ENCODE measurements at regions not wholly inside any gene's neighbourhood (a gene's known extent, or its start where the extent isn't known, plus 50 kb on each side); places are given as distances from the start of the nearest gene placed in this dataset.

DNA sequence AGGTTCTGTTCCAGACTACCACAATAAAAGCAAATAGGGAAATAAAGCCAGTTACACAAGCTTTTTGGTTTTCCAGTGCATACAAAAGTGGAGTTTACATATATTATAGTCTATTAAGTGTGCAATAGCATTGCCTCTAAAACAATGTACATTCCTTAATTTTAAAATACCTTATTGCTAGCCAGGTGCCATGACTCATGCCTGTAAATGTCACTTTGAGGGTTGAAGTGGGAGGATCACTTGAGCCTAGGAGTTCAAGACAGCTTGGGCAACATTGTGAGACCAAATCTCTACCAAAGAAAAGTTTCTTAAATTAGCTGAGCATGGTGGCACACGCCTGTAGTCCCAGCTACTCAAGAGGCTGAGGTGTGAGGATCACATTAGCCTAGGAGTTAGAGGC is 52.9 kb upstream of the IMP4 start:
- ChIA-PET CTCF (no interaction called here), POLR2A (ENCODE audit: unreplicated experiment) (no interaction called here)
- Histone ChIP-seq H3K4me1 (ENCODE audit: control insufficient read depth, insufficient read depth, low read length) (no peaks in the 10 kb centered on the region), H4K20me1 (ENCODE audit: insufficient read depth, low read length) (no peaks in the 10 kb centered on the region), H3K9me3 (ENCODE audit: control insufficient read depth, insufficient read depth, low read length) (no peaks in the 10 kb centered on the region), H2BK120ac (ENCODE audit: low read depth, low read length) (no peak overlapping the region), H2BK20ac (ENCODE audit: low read depth, low read length) (no peak overlapping the region), H3K36me3 (ENCODE audit: control insufficient read depth, insufficient read depth, low read length) (no peaks in the 10 kb centered on the region), H3K14ac (replicated peaks; ENCODE audit: low read depth, low read length) (no peak overlapping the region), H4K5ac (ENCODE audit: low read depth, low read length) (no peak overlapping the region), H4K91ac (ENCODE audit: insufficient read depth, low read depth, low read length) (no peak overlapping the region), H3K9ac (ENCODE audit: low read depth, low read length) (no peak overlapping the region), H2AFZ (replicated peaks; ENCODE audit: low read length, poor library complexity) (no peak overlapping the region), H2BK5ac (ENCODE audit: low read depth, low read length, poor library complexity, severe bottlenecking) (no peak overlapping the region), H2AK9ac (replicated peaks; ENCODE audit: low read depth, low read length, poor library complexity) (no peak overlapping the region), H2AK5ac (ENCODE audit: low read depth, low read length) (no peak overlapping the region), H3K4ac (ENCODE audit: low read depth, low read length) (no peak overlapping the region), H4K8ac (ENCODE audit: low read depth in 2 of 2, low read length in 2 of 2) (no peak overlapping the region), H2BK15ac (ENCODE audit: low read depth, low read length) (no peak overlapping the region), H3K27ac (ENCODE audit: insufficient read depth, low read length) (no peak overlapping the region), H3K4me2 (ENCODE audit: low read depth, low read length) (no peak overlapping the region), H3K4me3 (ENCODE audit: insufficient read depth, low read depth, low read length) (no peak overlapping the region), H3K18ac (ENCODE audit: low read depth, low read length) (no peak overlapping the region), H3K23ac (ENCODE audit: low read depth, low read length) (no peak overlapping the region), H3K56ac (ENCODE audit: extremely low read depth, insufficient read depth, low read length) (no peak overlapping the region), H3K27me3 (ENCODE audit: control insufficient read depth, insufficient read depth, low read length) (no peaks in the 10 kb centered on the region), H3K9me1 (ENCODE audit: insufficient read depth, low read length) (no peaks in the 10 kb centered on the region), H3K79me1 (ENCODE audit: low read depth in 1 of 2, low read length in 2 of 2) (no peaks in the 10 kb centered on the region)
- ATAC-seq (ENCODE audit: low read depth), result no peak
- TF ChIP-seq MXI1 (IDR thresholded peaks at IDR 0.05; ENCODE audit: borderline replicate concordance, low read depth, low read length), result no peak
- no peak for TF ChIP-seq MAZ (IDR thresholded peaks at IDR 0.05; ENCODE audit: borderline replicate concordance, low read depth, low read length)
- TF ChIP-seq BHLHE40 (IDR thresholded peaks at IDR 0.05; ENCODE audit: low read depth, low read length), result no peak
- no peak for TF ChIP-seq POLR2A (IDR thresholded peaks at IDR 0.05; ENCODE audit: low read depth, low read length)
- TF ChIP-seq MAFK (IDR thresholded peaks at IDR 0.05; ENCODE audit: low read depth, low read length), result no peak
- TF ChIP-seq RAD21 (IDR thresholded peaks at IDR 0.05; ENCODE audit: low read length), result no peak
- TF ChIP-seq FOS (IDR thresholded peaks at IDR 0.05; ENCODE audit: low read depth, low read length), result no peak
- no peak for TF ChIP-seq RFX5 (IDR thresholded peaks at IDR 0.05; ENCODE audit: low read depth, low read length)
- TF ChIP-seq SMC3 (IDR thresholded peaks at IDR 0.05; ENCODE audit: low read depth, low read length), result no peak
- TF ChIP-seq, protein P1, sequence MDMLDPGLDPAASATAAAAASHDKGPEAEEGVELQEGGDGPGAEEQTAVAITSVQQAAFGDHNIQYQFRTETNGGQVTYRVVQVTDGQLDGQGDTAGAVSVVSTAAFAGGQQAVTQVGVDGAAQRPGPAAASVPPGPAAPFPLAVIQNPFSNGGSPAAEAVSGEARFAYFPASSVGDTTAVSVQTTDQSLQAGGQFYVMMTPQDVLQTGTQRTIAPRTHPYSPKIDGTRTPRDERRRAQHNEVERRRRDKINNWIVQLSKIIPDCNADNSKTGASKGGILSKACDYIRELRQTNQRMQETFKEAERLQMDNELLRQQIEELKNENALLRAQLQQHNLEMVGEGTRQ (IDR thresholded peaks at IDR 0.05; ENCODE audit: low read depth, low read length), result no peak
- TF ChIP-seq NFE2L2 (IDR thresholded peaks at IDR 0.05; ENCODE audit: low read depth, low read length), result no peak
- TF ChIP-seq CEBPB (IDR thresholded peaks at IDR 0.05; ENCODE audit: low read depth, low read length), result no peak
- no peak for TF ChIP-seq CHD1 (IDR thresholded peaks at IDR 0.05; ENCODE audit: low read depth, low read length)
- no peak for TF ChIP-seq RCOR1 (IDR thresholded peaks at IDR 0.05; ENCODE audit: insufficient replicate concordance, low read length)
- TF ChIP-seq, protein P2, sequence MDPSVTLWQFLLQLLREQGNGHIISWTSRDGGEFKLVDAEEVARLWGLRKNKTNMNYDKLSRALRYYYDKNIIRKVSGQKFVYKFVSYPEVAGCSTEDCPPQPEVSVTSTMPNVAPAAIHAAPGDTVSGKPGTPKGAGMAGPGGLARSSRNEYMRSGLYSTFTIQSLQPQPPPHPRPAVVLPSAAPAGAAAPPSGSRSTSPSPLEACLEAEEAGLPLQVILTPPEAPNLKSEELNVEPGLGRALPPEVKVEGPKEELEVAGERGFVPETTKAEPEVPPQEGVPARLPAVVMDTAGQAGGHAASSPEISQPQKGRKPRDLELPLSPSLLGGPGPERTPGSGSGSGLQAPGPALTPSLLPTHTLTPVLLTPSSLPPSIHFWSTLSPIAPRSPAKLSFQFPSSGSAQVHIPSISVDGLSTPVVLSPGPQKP (IDR thresholded peaks at IDR 0.05; ENCODE audit: borderline replicate concordance, low read depth, low read length), result no peak
- TF ChIP-seq, protein P3, sequence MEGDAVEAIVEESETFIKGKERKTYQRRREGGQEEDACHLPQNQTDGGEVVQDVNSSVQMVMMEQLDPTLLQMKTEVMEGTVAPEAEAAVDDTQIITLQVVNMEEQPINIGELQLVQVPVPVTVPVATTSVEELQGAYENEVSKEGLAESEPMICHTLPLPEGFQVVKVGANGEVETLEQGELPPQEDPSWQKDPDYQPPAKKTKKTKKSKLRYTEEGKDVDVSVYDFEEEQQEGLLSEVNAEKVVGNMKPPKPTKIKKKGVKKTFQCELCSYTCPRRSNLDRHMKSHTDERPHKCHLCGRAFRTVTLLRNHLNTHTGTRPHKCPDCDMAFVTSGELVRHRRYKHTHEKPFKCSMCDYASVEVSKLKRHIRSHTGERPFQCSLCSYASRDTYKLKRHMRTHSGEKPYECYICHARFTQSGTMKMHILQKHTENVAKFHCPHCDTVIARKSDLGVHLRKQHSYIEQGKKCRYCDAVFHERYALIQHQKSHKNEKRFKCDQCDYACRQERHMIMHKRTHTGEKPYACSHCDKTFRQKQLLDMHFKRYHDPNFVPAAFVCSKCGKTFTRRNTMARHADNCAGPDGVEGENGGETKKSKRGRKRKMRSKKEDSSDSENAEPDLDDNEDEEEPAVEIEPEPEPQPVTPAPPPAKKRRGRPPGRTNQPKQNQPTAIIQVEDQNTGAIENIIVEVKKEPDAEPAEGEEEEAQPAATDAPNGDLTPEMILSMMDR (conservative IDR thresholded peaks at IDR 0.05; ENCODE audit: low read depth, low read length), result no peak
- BruUV-seq (replicated peaks), result no TSS peak
- DNase-seq, result no peak
- dilution Hi-C loops (cut with HindIII; ENCODE audit: low sequenced_read_pairs, unreplicated experiment), result loop anchor here (25.0 kb wide), 1 partner anchor 1073 kb away; the partner anchor contains the start of gene RAB6D
- in situ Hi-C loops (cut with MboI; ENCODE audit: low sequenced_read_pairs), result no loop called here
- intact Hi-C loops (cut with micrococcal nuclease), result no loop called here
- whole genome bisulfite sequencing, 2 experiments (ENCODE audit: extremely low coverage in 2 of 2, insufficient read length in 1 of 2), result no CpG with 5 or more reads among the region's 1 CpG

Measured in IMR-90 (cell line).